Stimulated activated CD8-positive, alpha-beta memory T cell treated with anti-CD3 and anti-CD28 coated beads, Interleukin-4, amount 100 ng/mL, for 4 hours (primary cell): ENCODE measurements at regions not wholly inside any gene's neighbourhood (a gene's known extent, or its start where the extent isn't known, plus 50 kb on each side); places are given as distances from the start of the nearest gene placed in this dataset.
A peak's percentile ranks its signal among the peaks of the same experiment; 100 is the strongest.

Source experiments
- DNase-seq, 2 donors: peaks; one replicate each; pipeline ENCODE4 v3.0.0-alpha.2; 2020; ENCODE audit warnings: low read depth in 2 of 2, low spot score in 1 of 2

DNA sequence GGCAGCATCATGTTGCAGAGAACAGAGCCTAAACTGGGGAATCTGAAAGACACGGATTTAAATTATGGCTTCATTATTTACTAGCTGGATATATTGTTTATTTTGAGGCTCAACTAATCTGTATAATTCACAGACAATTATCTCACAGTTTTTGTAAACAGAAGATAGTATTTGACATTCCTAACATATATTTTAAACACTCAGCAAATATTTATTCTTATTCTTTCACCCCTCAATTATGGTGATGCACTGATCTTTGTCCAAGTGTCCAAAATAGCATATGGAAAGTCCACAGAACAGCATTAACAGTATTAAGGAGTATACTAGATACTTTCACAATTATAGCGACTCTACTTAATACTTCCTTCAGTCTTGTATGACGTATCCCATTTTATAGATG, 257.0 kb downstream of the ADGRG6 start:
- no peak for DNase-seq

DNA sequence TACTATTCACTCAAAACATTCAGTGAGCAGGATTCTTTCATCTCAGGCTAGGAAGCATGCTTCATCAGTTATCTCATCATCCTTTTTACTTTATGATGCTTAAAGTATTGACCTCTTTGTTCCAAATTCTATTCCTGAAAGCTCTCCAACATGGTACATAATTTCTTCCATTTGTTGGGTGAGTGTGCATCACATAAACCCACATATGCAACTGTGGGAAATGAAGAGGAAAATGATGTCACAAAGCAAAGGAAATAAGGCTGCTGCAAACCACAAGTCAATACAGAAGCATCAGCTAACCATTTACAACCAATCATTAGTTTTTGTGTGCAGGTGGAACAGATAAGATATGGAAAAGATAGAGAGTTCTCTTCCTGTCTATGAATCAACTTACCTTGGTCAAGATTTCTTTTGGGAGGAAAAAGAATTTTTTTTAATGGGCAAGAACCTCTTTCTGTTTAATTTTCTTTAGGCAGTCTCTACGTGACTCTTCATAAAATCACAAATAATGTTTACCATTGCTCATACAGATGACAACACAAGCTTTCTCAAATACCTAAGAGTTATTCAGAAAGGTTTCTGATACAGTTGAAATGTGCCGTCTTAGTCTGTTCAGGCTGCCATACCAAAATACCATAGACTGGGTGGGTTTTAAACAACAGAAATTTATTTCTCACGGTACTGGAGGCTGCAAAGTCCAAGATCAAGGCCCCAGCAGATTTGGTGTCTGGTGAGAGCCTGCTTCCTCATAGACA, 259.9 kb downstream of the ADGRG6 start:
- DNase-seq, result no peak

DNA sequence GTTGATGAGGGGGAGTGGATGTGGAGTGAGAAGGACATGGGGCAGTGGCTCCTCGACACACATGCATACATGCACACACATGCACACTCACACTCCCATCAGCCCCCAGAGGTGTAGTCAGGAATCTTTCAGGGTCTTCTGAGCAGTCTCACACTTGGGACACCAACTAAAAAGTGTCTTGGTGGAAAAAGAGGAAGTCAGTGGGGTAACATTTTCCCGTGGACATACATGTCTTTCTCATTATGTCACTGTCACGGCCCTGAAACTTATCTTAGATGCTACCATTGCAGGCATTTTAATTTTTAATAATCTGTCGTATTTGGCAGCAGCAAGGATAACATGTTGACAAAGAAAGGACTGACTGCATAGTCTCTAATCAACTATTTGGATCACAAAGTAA, 261.1 kb downstream of the ADGRG6 start:
- DNase-seq, result no peak

DNA sequence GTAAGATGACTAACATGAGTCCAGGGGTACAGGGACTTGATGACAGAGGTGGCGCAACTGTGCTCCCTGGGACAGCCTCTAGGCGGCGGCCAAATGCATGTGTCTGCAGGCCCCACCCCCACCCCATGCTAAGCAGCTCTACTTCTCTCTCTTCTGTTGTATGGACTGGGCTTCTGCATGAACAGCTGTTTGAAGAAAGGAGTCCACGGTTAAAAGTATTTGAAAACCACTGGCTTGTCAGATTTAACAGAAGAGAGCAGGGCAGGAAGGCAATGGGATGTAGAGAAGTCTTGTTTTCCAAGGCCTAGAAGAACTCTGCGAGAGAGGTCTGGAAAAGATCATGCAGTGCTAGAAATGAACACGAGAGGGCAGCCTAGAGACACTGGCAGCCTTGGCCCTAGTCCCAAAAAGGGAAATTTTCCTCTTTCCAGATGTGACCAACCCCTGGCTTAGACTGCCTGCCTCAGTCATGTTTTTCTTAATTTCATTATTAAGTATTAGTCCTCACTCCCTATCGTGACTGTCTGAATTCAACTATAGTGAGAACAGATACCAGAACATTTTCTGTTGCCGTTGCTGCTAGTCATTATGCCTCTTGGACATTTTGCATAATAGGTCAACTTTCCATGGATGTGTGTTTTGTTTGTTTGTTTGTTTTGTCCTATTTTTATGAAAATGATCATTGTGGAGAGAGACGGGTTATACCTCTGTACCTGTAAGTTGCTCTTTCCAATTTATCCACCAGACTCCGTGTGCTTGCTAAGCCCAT, 265.0 kb downstream of the ADGRG6 start:
- peak; percentile 2 to 43 for DNase-seq

DNA sequence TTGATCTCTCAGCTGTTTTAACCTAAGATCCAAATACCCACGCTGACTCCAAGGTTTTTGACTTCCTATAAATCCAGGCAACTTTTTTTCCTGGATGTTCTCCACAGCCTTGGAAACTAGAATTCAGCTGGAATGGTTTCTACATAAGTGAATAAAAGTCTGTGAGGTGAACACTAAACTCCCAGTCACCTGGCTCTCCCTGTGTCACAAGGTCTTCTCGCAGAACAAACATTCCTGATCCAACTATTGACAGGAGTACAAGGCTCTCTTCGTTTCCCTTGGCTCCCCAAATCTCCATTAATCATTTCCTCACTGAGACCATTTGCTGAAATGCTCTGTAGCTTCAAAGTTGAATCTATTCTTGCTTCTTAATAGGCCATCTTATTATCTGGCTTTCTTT, 265.7 kb downstream of the ADGRG6 start:
- DNase-seq, result no peak

DNA sequence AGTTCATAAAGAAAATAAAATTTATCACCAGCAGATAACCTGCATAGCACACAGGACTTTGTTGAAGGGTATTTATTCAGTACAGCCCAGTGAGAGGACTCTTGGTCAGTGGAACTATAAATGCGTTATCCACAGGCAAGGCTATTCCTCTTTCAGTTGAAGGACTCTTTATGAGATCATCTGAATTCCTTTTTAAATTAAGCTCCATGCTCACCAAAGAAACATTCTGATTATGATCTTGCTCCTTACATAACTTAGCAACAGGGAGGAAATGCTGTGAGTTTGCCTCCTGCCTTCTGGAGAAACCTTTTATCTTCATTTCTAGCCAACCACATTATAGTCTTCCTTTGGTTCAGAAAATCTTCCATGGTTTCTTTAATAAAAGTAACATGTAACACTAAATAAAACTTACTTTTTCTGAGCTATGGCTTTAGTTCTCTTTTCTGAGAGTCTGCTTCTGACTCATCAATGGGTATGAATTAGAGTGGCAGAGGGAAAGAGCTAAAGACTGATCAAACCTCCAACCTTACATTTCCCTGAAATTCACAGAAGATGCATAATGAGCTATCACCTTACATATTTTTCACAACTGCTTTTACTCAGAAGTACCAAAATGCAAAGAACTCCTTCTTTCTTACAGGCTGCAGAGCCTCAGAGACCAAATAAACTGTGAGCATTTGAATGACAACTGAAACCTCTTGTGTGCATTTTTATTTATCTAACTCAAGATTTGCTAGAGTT, 267.2 kb downstream of the ADGRG6 start:
- DNase-seq, result no peak

DNA sequence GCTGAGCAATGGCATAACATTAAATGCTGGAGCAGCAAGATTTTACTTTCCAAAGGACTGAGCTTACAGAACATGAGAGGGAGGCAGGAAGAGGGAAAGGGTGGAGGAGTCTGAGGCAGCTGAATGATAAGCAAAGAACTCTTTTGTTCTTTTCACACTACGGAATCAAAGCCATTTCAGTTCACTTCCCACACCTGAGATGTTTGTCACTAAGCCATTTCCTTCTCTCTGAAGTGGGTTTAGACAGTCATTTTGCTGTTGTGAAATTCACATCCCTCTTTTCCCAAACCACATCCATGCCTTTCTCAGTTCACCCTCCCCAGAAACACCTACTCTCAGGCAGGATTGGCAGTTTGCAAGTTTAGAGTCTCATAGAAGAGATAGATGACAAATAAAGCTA, 267.9 kb downstream of the ADGRG6 start:
- no peak for DNase-seq

DNA sequence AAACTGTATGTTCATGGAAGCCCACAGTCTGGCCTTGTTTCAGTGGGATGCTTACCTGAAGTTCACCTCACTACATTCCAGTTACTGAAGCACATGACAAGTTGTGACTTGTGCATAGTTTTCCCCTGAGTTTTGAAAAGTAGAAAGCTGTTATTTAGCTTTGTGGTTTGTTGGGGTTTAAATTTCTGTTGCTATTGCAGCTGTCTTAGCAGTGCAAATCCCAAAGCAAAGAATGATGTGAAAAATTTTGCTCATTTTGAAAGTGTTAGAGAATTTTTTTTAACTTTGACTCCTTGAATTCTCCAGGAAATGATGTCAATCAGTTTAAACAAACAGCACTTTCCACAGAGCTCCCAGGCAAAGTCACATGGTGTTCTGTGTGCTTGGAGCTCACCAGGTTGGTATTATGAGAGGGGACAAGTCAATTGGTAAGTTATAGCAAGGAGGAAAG, 268.4 kb downstream of the ADGRG6 start:
- no peak for DNase-seq

DNA sequence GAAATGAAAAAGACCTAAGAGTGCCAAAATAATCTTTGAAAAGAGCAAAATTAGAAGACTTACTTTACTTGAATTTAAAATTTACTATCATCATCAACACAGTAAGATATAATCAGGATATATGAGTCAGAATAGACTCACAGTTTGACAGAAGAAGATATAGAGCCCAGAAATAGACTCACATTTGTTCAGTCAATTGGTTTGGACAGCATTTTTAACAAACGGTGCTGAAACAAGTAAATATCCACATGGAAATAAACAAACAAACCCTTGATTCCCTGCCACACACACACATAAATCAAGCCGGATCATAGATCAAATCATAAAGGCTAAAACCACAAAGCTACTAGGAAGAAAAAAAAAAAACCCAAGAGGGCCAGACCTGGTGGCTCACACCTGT, 291.1 kb downstream of the ADGRG6 start:
- no peak for DNase-seq

DNA sequence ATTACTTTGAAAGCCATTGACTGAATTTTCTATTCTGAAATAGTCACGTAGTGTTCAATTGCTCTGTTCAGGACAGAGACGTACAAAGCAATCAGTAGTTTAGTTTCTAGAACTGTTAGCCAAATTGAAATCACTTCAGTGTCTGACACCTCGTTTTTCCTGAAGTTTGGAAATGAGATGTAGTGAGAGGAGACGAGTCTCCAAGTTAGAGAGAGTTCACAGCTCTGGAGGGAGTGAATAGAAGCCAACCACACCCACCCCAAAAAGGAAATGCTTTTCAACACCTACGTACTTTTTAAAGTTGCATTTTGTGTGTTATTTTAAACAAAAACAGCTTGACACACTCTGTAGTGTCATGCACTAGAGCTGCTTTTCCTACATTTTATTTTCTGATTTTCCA, 296.0 kb downstream of the ADGRG6 start:
- DNase-seq, result no peak

DNA sequence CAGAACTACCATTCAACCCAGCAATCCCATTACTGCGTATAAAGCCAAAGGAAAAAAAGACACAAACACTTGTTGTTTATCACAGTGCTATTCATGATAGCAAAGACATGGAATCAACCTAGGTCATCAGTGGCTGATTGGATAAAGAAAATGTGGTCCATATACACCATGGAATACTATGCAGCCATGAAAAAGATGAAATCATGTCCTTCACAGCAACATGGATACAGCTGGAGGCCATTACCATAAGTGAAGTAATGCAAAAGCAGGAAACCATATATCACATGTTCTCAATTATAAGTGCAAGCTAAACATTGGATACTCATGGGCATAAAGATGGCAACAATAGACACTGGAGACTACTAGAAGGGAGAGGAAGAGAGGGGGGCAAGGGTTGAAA, 299.6 kb downstream of the ADGRG6 start:
- no peak for DNase-seq

DNA sequence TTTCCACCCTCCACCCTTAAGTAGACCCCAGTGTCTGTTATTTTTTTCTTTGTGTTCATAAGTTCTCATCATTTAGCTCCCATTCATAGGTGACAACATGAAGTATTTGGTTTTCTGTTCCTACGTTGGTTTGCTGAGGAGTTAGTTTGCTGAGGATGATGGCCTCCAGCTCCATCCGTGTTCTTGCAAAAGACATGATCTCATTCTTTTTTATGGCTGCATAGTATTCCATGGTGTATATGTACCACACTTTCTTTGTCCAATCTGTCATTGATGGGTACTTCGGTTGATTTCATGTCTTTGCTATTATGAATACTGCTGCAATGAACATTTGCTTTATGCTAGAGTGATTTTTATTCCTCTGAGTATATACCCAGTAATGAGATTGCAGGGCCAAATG, 301.2 kb downstream of the ADGRG6 start:
- DNase-seq, result no peak

DNA sequence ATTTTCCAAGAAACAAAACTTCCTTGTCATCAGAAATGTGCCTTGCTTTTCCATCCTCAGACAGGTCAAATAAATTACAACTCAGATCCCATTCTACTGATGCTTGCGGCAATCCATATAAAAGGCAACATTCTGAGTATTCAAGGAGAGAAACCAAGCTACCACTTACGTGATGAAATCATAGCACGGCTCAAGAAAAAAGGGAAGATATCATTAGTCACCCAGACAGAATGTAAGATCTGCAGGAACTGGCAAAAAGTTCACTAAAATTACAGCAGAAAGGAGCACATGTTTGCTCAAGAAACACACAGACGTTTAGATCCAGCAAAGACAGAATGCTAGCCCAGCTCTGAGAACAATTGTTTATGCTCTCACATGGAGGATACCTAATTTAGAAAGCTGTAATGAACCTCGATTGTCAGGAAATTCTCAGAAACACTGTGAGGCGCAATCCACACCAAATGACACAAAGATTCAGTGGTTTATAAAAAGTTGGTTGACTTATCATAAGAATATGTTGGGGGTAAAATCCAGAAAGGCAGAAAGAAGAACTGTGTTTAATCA, 304.2 kb downstream of the ADGRG6 start:
- DNase-seq, result no peak

DNA sequence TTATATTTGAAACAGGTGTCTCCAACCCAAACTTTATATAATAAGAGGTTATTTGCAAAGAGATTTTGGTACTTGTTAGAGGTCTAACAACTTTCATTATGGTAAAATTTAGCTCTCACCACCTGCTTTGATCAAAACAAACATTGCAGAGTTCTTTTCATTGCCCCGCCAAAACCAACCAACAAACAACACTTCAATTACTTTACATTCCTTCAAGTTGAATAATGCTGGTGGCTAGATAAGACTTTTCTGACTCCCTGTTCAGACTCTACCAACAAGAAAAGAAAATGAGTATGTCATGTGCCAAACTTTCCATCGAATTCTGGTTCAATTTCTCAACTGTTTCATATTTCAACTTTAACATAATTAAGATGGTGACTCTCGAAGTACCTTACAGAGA, 311.1 kb downstream of the ADGRG6 start:
- DNase-seq, result no peak

DNA sequence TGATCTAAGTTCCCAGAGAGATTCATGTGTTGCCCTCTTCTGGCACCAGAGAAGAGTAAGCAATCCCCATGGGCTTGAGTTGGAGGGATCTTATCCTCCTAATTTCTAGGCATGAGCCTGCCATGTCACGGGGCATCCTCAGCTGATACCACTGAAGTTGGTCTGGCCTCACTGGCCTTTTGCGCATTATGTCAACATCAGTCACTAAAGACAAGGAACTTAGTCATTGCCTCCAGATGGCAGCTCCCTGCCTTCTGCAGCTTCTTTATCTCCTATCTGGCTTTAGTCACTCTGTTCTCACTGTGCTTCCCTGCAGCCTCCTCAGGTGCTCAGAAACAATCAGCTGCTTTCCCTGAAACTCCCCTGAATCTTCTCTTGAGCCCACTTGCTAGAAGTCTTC, 312.2 kb downstream of the ADGRG6 start:
- no peak for DNase-seq

DNA sequence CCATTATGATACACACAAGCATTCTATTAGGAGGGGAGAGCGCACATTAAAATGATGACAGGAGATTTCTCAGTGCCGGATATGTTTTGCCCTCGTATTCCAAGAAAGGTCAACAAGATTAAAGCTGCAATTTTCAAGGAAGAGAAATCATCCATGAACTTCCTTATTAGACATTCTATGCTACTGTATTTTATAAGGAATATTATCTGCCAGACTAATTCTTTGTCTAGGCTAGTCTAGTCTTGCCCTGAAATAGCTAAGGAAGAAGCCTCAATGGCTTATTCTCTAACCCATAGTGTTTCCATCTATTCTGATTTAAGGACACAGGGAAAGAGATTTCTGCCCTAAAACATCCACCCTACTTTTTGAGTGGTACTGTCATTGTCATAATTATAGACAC, 315.4 kb downstream of the ADGRG6 start:
- no peak for DNase-seq

DNA sequence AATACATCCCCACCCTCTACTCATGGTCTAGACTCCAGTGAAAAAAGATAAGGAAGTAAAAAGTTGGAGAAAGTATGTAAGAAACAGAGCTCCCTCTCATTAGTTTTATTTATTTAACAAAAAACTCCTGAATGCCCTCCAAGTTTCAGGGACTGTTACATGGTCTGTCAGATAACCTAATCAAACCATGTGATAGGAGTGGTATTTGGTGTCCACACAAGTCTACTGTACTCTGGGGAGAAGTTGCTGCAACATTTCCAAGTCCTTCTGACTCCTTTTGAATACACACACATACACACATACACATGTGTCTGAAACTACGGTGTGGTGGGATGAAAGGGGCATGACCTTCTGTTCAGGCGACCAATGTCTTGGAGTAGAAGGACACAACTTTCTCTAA, 320.0 kb downstream of the ADGRG6 start:
- no peak for DNase-seq

DNA sequence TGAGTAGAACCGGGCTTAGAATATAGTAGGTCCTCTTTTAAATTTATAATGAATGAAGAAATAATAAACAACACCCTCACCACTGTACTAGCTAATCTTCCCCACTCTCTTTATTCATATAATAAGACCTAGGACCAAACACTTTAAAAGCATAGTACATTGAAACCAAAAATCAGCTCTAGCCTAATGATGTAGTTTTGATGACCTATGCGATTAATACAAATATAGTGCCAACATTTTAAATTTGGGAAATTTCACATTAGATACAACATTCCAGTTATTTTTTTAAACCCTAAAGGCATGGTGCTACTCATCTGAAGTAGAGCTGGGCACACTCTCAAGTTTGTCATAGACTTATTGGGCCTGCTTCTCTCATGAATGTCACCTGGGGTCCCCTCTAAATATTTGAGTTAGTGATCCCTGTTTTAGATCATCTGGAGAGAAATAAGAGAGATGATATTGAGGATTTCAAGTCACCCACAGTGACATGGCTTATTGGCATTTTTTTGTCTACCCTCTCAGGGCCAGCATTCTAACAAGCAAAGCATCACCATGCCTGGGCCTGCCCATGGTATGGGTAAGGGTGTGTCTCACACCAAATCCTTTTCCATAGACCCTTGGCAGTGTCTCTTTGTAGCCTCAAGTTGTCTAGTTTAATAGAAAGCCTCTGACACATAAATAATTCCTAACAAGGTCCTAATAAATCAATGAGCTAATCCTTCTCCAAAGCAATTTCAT, 319.8 kb downstream of the HIVEP2 start:
- DNase-seq, result no peak

DNA sequence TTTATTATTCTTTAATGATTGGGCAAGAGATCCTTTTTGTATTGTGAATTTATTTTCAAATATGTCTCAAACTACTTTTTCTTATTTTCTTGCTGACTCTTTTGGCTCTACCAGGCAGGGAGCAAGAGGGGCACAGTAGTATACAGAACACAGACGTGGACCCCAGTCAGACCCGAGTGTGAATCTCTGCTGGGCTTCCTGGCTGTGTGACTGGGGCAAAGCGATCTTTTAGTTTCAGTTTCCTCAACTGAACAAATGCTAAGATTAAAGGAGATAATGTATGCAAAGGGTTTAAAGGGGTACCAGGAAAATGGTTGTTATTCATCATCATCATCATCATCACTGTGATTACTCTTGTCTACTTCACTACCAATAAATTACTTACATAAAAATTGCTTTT, 317.5 kb downstream of the HIVEP2 start:
- DNase-seq, result no peak

DNA sequence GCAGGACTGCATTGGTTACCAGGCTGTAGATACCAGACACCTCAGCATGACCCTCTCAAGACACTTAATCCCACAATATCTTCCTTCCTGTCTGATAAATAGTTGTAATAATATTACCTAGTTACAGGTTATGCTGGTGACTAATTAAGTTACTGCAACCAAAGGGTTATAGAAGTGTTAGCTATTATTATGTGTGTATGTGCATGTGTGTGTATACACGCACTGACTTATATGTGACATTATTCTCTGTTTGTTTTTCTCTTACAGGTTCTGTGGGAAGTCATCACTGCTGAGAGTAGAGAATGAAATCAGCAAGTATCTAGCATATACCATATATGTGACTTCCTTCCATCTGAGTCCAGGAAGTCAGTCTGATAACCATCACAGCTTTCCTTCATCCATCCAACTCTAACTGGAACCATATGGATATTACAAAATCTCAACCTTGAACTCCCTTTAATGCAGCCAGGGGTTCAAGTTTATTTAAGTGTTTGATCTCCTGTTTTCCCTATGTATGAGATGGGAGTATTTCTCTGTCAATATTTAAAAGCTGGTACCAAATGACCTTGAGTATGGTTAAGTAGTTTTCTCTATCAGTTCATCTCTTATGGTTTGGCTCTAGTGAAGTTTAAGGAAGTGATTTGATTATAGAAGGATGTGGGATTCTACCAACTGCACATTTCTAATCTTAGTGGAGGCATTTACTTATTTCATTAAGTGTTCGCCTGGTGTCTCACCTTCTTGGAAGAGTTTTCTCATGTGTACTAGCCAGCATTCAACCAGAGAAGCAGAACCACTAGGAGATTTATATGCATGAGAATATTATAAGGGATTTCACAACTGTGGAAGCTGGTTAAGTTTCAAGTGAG, 313.2 kb downstream of the HIVEP2 start:
- no peak for DNase-seq
